GM21619 (cell line): ENCODE measurements at regions not wholly inside any gene's neighbourhood (a gene's known extent, or its start where the extent isn't known, plus 50 kb on each side); places are given as distances from the start of the nearest gene placed in this dataset.
A peak's percentile ranks its signal among the peaks of the same experiment; 100 is the strongest.

Experiments
- ATAC-seq: cut with Tn5 transposase; IDR thresholded peaks from one replicate; pipeline ENCODE4 v1.9.1; 2021; ENCODE audit not compliant: unreplicated experiment

DNA sequence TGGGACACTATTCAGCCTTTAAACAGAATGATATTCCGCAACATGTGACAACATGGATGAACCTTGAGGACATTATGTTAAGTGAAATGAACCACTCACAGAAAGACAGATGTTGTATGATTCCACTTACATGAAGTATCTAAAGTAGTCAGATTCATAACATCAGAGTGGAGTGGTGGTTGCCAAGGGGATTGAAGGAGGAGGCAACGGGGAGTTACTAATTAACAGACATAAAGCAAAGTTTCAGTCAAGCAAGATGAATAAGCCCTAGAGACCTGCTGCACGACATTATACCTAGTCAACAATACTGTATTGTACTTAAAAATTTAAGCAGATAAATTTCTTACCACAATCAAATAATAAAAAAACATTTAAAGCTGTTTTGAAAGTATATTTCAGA, 105.0 kb upstream of the NR0B1 start:
- peak; percentile 96 for ATAC-seq

DNA sequence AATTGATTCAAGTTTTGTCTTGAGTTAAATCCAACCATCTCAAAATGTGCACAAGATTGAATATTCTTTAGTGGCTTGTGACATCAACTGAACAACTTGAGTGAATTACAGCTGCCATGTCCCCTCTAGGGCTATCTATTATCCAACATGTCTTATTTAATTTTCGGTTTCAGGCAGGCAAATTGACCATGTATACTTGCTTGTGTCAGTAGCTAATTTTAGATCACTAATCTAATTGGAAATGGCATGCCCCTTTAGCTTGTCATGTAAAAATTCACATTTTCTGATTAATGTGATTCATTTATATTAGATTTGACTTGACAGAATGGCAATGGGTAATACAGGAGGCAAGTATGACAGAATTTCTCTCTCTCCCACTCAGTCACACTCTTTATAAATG, 93.2 kb upstream of the NR0B1 start:
- ATAC-seq = no peak

DNA sequence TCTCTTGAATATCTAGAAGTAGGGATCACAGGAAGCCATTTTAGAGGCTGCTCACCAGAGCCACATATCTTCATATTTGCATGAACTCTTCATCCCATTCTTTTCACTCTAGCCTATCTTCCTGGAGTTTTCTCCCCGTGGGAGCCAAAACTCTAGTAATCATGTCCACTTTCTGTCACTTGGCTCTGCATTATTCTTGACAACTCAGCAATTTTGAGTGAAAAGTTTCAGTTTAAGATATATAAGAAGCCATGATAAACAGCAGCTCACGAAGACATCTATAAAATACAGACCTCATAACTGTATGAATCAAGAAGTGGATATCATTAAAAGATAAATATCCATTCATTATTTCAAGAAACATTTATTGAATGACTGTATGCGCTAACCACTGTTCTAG, 79.1 kb upstream of the NR0B1 start:
- no peak for ATAC-seq

DNA sequence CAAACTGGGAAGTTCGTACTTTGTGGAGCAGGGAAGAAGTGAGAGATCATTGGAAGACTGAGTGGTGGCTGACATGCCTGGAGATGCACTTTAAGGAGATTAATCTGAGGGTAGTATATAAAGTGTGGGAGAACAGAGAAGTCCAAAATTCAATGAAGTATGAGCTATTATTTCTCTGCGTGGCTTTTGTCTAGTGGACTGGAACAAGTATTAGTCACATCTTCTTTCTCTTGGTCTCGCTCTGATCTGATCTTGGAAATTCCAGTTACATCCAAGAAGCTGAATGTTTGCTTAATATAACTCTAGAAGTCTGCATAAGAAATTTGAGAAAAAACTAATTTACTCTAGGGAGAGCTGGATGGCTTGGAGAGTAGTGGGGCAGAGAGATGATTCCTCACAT, 64.8 kb upstream of the NR0B1 start:
- no peak for ATAC-seq

DNA sequence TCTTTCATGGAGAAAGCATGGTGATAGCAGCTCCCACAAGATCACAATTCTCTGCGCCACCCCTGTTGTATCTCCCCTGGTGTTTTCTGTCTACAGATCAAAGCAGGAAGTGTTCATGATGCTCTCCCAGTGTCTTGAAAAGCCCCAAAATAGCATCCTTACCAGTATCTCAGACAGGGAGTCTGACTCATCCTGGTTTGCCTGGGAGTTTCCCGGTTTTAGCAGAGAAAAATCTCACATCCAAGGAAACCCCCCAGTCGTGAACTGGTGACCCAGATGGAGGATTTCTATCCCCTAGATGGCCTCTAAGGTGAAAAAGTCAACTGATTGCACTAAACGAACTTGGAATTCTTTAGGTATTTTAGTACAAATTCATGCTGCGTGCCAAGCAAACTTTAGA, 64.3 kb upstream of the NR0B1 start:
- ATAC-seq = no peak

DNA sequence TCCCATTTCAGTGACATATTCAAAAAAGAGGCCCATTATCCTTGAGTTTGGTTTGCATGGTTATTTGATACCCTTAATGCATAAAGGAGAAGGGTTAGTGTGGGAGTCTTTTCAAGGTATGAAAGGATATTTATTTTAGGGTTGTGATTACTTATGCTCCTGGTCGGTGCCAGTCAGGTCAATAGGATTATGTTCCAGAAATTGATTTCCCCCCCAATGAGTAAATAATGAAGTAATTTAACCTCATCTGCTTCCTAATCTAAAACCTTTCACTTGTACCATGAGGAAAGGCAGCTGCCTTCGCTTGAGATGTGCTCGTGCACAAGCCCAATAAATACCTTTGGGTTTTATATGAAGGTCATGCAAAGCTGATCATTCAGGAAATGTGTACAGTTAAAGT, 55.0 kb upstream of the NR0B1 start:
- ATAC-seq = no peak
